Ishikawa (cell line): ENCODE measurements at regions not wholly inside any gene's neighbourhood (a gene's known extent, or its start where the extent isn't known, plus 50 kb on each side); places are given as distances from the start of the nearest gene placed in this dataset.

ENCODE experiments used
- CEBPB ChIP-seq: IDR thresholded peaks from 2 replicates; pipeline ENCODE4 v1.6.1; 2012
- CREB1 ChIP-seq: IDR thresholded peaks from 2 replicates; pipeline ENCODE4 v1.6.1; 2012; ENCODE audit warnings: low read depth
- EGR1 ChIP-seq: IDR thresholded peaks from 2 replicates; pipeline ENCODE4 v1.6.1; 2012
- EP300 ChIP-seq: IDR thresholded peaks from 2 replicates; pipeline ENCODE4 v1.6.1; 2012; ENCODE audit warnings: borderline replicate concordance
- FOXM1 ChIP-seq: IDR thresholded peaks from 2 replicates; pipeline ENCODE4 v1.6.1; 2012; ENCODE audit warnings: low read depth, borderline replicate concordance
- MAX ChIP-seq: IDR thresholded peaks from 2 replicates; pipeline ENCODE4 v1.6.1; 2012
- NFIC ChIP-seq: IDR thresholded peaks from 2 replicates; pipeline ENCODE4 v1.6.1; 2012
- RAD21 ChIP-seq: IDR thresholded peaks from 2 replicates; pipeline ENCODE4 v1.6.1; 2012; ENCODE audit warnings: low read depth
- REST ChIP-seq: IDR thresholded peaks from 2 replicates; pipeline ENCODE4 v1.6.1; 2012; ENCODE audit warnings: low read depth, mild to moderate bottlenecking
- TAF1 ChIP-seq: IDR thresholded peaks from 2 replicates; pipeline ENCODE4 v1.6.1; 2012; ENCODE audit warnings: low read depth, mild to moderate bottlenecking
- TCF12 ChIP-seq: IDR thresholded peaks from 2 replicates; pipeline ENCODE4 v1.6.1; 2012; ENCODE audit warnings: low read depth
- TEAD4 ChIP-seq: IDR thresholded peaks from 2 replicates; pipeline ENCODE4 v1.6.1; 2012
- USF1 ChIP-seq: IDR thresholded peaks from 2 replicates; pipeline ENCODE4 v1.6.1; 2012
- YY1 ChIP-seq: IDR thresholded peaks from 2 replicates; pipeline ENCODE4 v1.6.1; 2012; ENCODE audit warnings: low read depth
- ZBTB7A ChIP-seq: IDR thresholded peaks from 2 replicates; pipeline ENCODE4 v1.6.1; 2012; ENCODE audit warnings: low read depth

- TF ChIP-seq TCF12 (no peak), EP300 (no peak), CEBPB (no peak), TEAD4 (no peak), RAD21 (no peak), EGR1 (no peak), YY1 (no peak), ZBTB7A (no peak), FOXM1 (no peak), TAF1 (no peak), NFIC (no peak), USF1 (no peak), REST (no peak), CREB1 (no peak), MAX (no peak)
Measured at GRCh38 chr2:142693171-142693950, 184.1 kb upstream of the KYNU start.

- no peak for TF ChIP-seq TAF1
- no peak for TF ChIP-seq TCF12
- no peak for TF ChIP-seq CEBPB
- TF ChIP-seq YY1: no peak
- no peak for TF ChIP-seq CREB1
- TF ChIP-seq EGR1: no peak
- TF ChIP-seq REST: no peak
Measured at GRCh38 chr2:142688856-142689605, 188.4 kb upstream of the KYNU start.

GRCh38 chr2:142687509-142687908 lies 190.0 kb upstream of the KYNU start:
- TF ChIP-seq EGR1 (no peak), TEAD4 (no peak), TCF12 (no peak), FOXM1 (no peak), YY1 (no peak), NFIC (no peak), ZBTB7A (no peak), EP300 (no peak)

GRCh38 chr2:142687075-142687474 lies 190.4 kb upstream of the KYNU start:
- TF ChIP-seq FOXM1 (no peak), NFIC (no peak), REST (no peak), YY1 (no peak), EGR1 (no peak), CEBPB (no peak), USF1 (no peak), ZBTB7A (no peak), TAF1 (no peak), RAD21 (no peak), TEAD4 (no peak), EP300 (no peak), TCF12 (no peak), MAX (no peak), CREB1 (no peak)
